ENCODE measurements at regions not wholly inside any gene's neighbourhood (a gene's known extent, or its start where the extent isn't known, plus 50 kb on each side); places are given as distances from the start of the nearest gene placed in this dataset.

DNA sequence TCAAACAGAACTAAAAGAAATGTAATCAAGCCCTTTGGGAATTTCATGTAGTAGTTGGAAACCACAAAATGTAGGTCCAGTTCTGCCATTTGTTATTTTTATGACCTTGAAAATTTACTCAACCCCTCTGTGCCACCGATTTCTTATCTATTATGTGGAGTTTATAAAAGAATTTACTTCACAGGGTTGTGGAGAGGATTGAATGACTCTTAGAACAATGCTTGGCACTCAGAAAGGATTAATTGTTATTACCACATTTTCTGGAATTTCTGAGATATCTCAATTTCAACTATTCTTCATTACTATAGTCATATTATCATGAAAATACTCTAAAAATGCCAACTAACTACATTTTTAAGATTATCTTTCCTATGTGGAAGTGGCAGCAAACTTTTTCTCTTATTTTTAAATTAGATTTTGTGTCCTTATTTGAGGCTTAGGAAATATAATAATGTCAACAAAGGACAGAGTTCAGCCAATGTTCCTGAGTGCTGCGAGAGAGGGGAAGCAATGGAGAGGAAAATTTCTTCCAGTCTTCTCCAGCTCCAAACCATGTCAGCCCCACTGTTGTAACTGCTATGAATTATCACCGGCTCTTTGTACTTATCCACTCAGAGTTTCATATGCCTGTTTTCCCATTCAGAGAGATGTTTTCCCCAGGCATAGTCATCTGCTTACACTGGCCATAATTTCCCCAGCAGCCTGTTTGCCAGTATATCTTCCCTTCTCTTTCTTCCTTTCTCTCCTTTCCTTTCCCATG, 525.6 kb downstream of the SPATA31D1 start:
- no peak for DNase-seq (ENCODE audit: low read depth, low spot score)
- H3K4me3 ChIP-seq (ENCODE audit: low read depth, low read length): no peak overlapping the region
- ChIA-PET POLR2A (no interaction called here), CTCF (interaction anchor here (0.5 to 1.4 kb wide), 2 partner anchors 71 to 536 kb away, joined by 3 to 5 read pairs; no protein-coding TSS in a partner anchor)
- TF ChIP-seq, protein P1, sequence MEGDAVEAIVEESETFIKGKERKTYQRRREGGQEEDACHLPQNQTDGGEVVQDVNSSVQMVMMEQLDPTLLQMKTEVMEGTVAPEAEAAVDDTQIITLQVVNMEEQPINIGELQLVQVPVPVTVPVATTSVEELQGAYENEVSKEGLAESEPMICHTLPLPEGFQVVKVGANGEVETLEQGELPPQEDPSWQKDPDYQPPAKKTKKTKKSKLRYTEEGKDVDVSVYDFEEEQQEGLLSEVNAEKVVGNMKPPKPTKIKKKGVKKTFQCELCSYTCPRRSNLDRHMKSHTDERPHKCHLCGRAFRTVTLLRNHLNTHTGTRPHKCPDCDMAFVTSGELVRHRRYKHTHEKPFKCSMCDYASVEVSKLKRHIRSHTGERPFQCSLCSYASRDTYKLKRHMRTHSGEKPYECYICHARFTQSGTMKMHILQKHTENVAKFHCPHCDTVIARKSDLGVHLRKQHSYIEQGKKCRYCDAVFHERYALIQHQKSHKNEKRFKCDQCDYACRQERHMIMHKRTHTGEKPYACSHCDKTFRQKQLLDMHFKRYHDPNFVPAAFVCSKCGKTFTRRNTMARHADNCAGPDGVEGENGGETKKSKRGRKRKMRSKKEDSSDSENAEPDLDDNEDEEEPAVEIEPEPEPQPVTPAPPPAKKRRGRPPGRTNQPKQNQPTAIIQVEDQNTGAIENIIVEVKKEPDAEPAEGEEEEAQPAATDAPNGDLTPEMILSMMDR (IDR thresholded peaks at IDR 0.05; ENCODE audit: insufficient read depth, low read length, missing control alignments): no peak

GRCh38 chr9:82518868-82519267, 530.3 kb downstream of the SPATA31D1 start:
- CTCF ChIA-PET: interaction anchor here (0.5 to 1.6 kb wide), 3 partner anchors 13 to 880 kb away, joined by 3 to 4 read pairs (median 3); no protein-coding TSS in a partner anchor
- POLR2A ChIA-PET: no interaction called here
- no peak for DNase-seq (ENCODE audit: low read depth, low spot score)
- H3K4me3 ChIP-seq (ENCODE audit: low read depth, low read length): no peak overlapping the region
- TF ChIP-seq, protein P1 (IDR thresholded peaks at IDR 0.05; ENCODE audit: insufficient read depth, low read length, missing control alignments): no peak

DNA sequence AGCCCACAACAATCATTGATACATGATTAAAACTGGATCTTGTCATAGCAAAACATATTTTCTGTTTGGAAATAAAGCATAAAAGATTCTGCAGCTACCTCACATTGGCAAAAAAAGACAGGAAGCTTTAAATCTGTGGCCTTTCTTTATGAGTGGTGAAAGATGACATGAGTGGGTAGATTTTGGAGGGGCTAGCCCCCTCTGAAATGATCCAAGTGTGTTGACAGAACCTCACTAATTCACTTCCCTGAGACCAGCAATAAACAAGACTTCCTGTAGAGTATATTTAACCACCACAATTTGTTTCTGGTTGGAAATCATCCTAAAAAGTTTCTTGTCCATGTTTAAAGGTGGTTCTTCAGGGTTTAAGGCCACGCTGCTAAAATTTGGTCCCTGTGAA, 530.8 kb downstream of the SPATA31D1 start:
- no peak for DNase-seq (ENCODE audit: low read depth, low spot score)
- CTCF ChIA-PET: interaction anchor here (0.7 to 1.6 kb wide), 2 partner anchors 13 to 15 kb away, joined by 3 to 4 read pairs; no protein-coding TSS in a partner anchor
- H3K4me3 ChIP-seq (ENCODE audit: low read depth, low read length): no peak overlapping the region
- TF ChIP-seq, protein P1 (IDR thresholded peaks at IDR 0.05; ENCODE audit: insufficient read depth, low read length, missing control alignments): no peak
- POLR2A ChIA-PET: no interaction called here

GRCh38 chr9:82524407-82524806, 535.8 kb downstream of the SPATA31D1 start:
- POLR2A ChIA-PET: no interaction called here
- no peak for DNase-seq (ENCODE audit: low read depth, low spot score)
- H3K4me3 ChIP-seq (ENCODE audit: low read depth, low read length): no peak overlapping the region
- CTCF ChIA-PET: no interaction called here
- TF ChIP-seq, protein P1 (IDR thresholded peaks at IDR 0.05; ENCODE audit: insufficient read depth, low read length, missing control alignments): no peak

GRCh38 chr9:82526577-82526976, 536.4 kb downstream of the RASEF start:
- ChIA-PET POLR2A (no interaction called here), CTCF (no interaction called here)
- DNase-seq (ENCODE audit: low read depth, low spot score): no peak
- TF ChIP-seq, protein P1 (IDR thresholded peaks at IDR 0.05; ENCODE audit: insufficient read depth, low read length, missing control alignments): no peak
- no peak overlapping the region for H3K4me3 ChIP-seq (ENCODE audit: low read depth, low read length)

GRCh38 chr9:82531795-82532194, 531.1 kb downstream of the RASEF start:
- ChIA-PET POLR2A (no interaction called here), CTCF (interaction anchor here (0.9 to 1.0 kb wide), 2 partner anchors 13 to 75 kb away, joined by 3 to 5 read pairs; no protein-coding TSS in a partner anchor)
- DNase-seq (ENCODE audit: low read depth, low spot score): no peak
- no peak overlapping the region for H3K4me3 ChIP-seq (ENCODE audit: low read depth, low read length)
- TF ChIP-seq, protein P1 (IDR thresholded peaks at IDR 0.05; ENCODE audit: insufficient read depth, low read length, missing control alignments): no peak
